ENCODE measurements at regions not wholly inside any gene's neighbourhood (a gene's known extent, or its start where the extent isn't known, plus 50 kb on each side); places are given as distances from the start of the nearest gene placed in this dataset.

DNA sequence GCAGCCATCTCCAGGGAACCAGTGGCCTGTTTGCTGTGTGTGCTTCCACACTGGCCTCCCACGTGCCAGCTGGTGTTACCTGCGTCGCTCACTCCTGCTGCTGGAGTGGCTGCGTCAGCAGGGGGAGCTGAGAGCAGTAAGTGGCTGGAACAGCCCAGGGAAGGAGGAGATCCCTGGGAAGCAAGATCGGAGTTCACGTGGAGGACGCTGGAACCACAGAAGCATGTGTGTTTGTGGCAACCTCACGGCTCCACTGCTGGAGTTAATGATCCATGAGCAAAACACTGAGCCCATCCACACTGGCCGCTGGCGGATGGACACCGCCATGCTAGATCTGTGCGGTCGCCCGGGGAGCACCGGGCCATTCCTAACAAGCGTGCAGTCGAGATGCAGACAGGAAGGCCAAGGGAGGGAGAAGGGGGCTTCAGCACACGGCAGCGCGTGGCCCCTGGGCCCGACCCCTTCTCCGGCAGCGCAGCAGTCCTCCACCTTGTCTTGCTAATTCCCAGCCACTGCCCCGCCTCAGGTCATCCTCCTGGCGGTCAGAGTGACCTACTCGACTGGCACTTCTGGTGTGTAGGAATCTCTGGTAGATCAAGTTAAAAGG lies 68.5 kb upstream of the EEPD1 start:
- H3K4me2 ChIP-seq (ENCODE audit: insufficient read depth, insufficient read length, low read length): no peak overlapping the region
- H4K8ac ChIP-seq (replicated peaks; ENCODE audit: insufficient read length, low read depth, low read length): no peak overlapping the region
- H4K5ac ChIP-seq (ENCODE audit: insufficient read length, low read depth, low read length): no peak overlapping the region
- H3K56ac ChIP-seq (ENCODE audit: insufficient read length, low read depth, low read length): no peak overlapping the region
- WGBS (ENCODE audit: extremely low coverage, insufficient read length, low lambda C conversion rate): no CpG with 5 or more reads among the region's 26 CpGs
- no peaks in the 10 kb centered on the region for H3K27me3 ChIP-seq (ENCODE audit: insufficient read depth, low read length)
- no peaks in the 10 kb centered on the region for H3K79me1 ChIP-seq (ENCODE audit: insufficient read depth, low read depth, low read length, poor library complexity, severe bottlenecking)
- H3K14ac ChIP-seq (ENCODE audit: insufficient read depth, low read length): 0 out of 2 replicates have a peak overlapping the region, but pooled peaks have one; percentile 2
- no peaks in the 10 kb centered on the region for H3K4me1 ChIP-seq (ENCODE audit: insufficient read depth, low read length)
- TF ChIP-seq, protein P1, sequence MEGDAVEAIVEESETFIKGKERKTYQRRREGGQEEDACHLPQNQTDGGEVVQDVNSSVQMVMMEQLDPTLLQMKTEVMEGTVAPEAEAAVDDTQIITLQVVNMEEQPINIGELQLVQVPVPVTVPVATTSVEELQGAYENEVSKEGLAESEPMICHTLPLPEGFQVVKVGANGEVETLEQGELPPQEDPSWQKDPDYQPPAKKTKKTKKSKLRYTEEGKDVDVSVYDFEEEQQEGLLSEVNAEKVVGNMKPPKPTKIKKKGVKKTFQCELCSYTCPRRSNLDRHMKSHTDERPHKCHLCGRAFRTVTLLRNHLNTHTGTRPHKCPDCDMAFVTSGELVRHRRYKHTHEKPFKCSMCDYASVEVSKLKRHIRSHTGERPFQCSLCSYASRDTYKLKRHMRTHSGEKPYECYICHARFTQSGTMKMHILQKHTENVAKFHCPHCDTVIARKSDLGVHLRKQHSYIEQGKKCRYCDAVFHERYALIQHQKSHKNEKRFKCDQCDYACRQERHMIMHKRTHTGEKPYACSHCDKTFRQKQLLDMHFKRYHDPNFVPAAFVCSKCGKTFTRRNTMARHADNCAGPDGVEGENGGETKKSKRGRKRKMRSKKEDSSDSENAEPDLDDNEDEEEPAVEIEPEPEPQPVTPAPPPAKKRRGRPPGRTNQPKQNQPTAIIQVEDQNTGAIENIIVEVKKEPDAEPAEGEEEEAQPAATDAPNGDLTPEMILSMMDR (conservative IDR thresholded peaks at IDR 0.05): peak; percentile 64
- no peak overlapping the region for H3K27ac ChIP-seq (ENCODE audit: insufficient read length, low read depth, low read length)
- H2AFZ ChIP-seq (ENCODE audit: low read length): no peak overlapping the region
- H2BK5ac ChIP-seq (ENCODE audit: insufficient read length, low read length): no peak overlapping the region
- H2BK12ac ChIP-seq (ENCODE audit: insufficient read length, low read depth, low read length): no peak overlapping the region
- no peaks in the 10 kb centered on the region for H3K79me2 ChIP-seq (ENCODE audit: insufficient read depth, low read length)
- H3K9me3 Mint-ChIP-seq: peaks cover 7 to 13% of the 10 kb centered on the region in 2 experiments
- no peak overlapping the region for H2AK5ac ChIP-seq (ENCODE audit: insufficient read length, low read length)
- peaks cover 9 to 16% of the 10 kb centered on the region in 2 experiments for H3K4me1 Mint-ChIP-seq
- H2BK20ac ChIP-seq (ENCODE audit: low read depth, low read length, poor library complexity, severe bottlenecking): no peak overlapping the region
- no peaks in the 10 kb centered on the region for H3K9me3 ChIP-seq (ENCODE audit: control insufficient read depth, low read depth, low read length)
- H3K23me2 ChIP-seq (ENCODE audit: insufficient read length, low read depth, low read length, poor library complexity, severe bottlenecking): no peaks in the 10 kb centered on the region
- no peak overlapping the region for H3T11ph ChIP-seq (ENCODE audit: low read length)
- peak; percentile 80 for DNase-seq
- H3K18ac ChIP-seq (ENCODE audit: insufficient read length, low read depth, low read length): no peak overlapping the region
- peaks cover 4 to 11% (median 7%) of the 10 kb centered on the region in 3 experiments; a peak in 4 of 7 replicates for H3K36me3 Mint-ChIP-seq (ENCODE audit: insufficient read depth in 1 of 3, low read depth in 3 of 3)
- H2BK120ac ChIP-seq (ENCODE audit: low read depth, low read length, poor library complexity, severe bottlenecking): no peak overlapping the region
- no peak overlapping the region for H3K23ac ChIP-seq (ENCODE audit: insufficient read length, low read depth, low read length)
- H4K20me1 ChIP-seq (ENCODE audit: control insufficient read depth, insufficient read depth, insufficient read length): no peaks in the 10 kb centered on the region
- no peak overlapping the region for H3K9ac ChIP-seq (ENCODE audit: extremely low read depth, insufficient read length, low read length)
- H3K27me3 Mint-ChIP-seq (ENCODE audit: low read depth): peaks cover 20% of the 10 kb centered on the region
- H3K4me3 Mint-ChIP-seq: no peak overlapping the region
- H2BK15ac ChIP-seq (ENCODE audit: low read depth, low read length): no peak overlapping the region
- H3K4ac ChIP-seq (ENCODE audit: low read depth, low read length): no peak overlapping the region
- H3K27ac Mint-ChIP-seq: no peak overlapping the region
- H4K91ac ChIP-seq (ENCODE audit: insufficient read length, low read depth, low read length): no peak overlapping the region
